GM12878 (cell line): ENCODE measurements at regions not wholly inside any gene's neighbourhood (a gene's known extent, or its start where the extent isn't known, plus 50 kb on each side); places are given as distances from the start of the nearest gene placed in this dataset.

Experiments used
- ATAC-seq: fragments of 200-7000 bp; cut with Tn5 transposase; 3 replicates; pipeline ENCODE4 v1.9.1; 2020; ENCODE audit warnings: mild to moderate bottlenecking, moderate library complexity
- BruUV-seq: library from RNA; stranded (reverse); fragments of 400-500 nt; replicated peaks from 2 replicates; lab custom pipeline; 2021; lab: Mats Ljungman, UMichigan
- CTCF ChIA-PET: fragments of 300-600 bp; sonication (Branson Sonifier 250); formaldehyde crosslinking; extraction: SDS; loops from one replicate; lab custom pipeline; 2021; ENCODE audit warnings: inconsistent platforms; lab: Yijun Ruan, JAX
- POLR2A ChIA-PET: fragments of 350-600 bp; formaldehyde crosslinking; extraction: SDS; loops from one replicate; lab custom pipeline; 2021; ENCODE audit warnings: inconsistent platforms; lab: Charles Lee
- RAD21 ChIA-PET: fragments of 300-600 bp; sonication (Branson Sonifier 250); formaldehyde crosslinking; loops from one replicate; lab custom pipeline; 2023; ENCODE audit warnings: antibody characterized with exemption; ENCODE audit not compliant: unreplicated experiment; lab: Charles Lee
- SMC1A ChIA-PET: fragments of 300-600 bp; sonication (Branson Sonifier 250); formaldehyde crosslinking; loops from one replicate; lab custom pipeline; 2023; ENCODE audit not compliant: unreplicated experiment, uncharacterized antibody; lab: Charles Lee
- DNase-seq: peaks from one replicate; pipeline ENCODE4 v3.0.0-alpha.2; 2011; ENCODE audit warnings: low read depth, low spot score
- FAIRE-seq: peaks from 3 replicates; lab custom pipeline; 2011; peaks lifted over from hg19 to GRCh38; lab: Jason Lieb, UNC
- H2AFZ ChIP-seq: 2 replicates; pipeline ENCODE4 v1.6.0; 2011; ENCODE audit warnings: low read depth, low read length, control low read depth; ENCODE audit not compliant: control insufficient read depth
- H3K27ac ChIP-seq: 2 replicates; pipeline ENCODE4 v1.5.1; 2011; ENCODE audit warnings: control low read depth; ENCODE audit not compliant: control insufficient read depth, insufficient read depth
- H3K27me3 ChIP-seq, 2 experiments: replicated peaks in 1 of 2; 2 replicates each; pipeline versions ENCODE4 v1.6.0 to v1.6.1; 2011; ENCODE audit warnings: low read length in 1 of 2; ENCODE audit not compliant: control insufficient read depth in 2 of 2, insufficient read depth in 2 of 2
- H3K36me3 ChIP-seq, 2 experiments: 2 replicates each; pipeline ENCODE4 v1.5.1; 2011; ENCODE audit warnings: low read length in 1 of 2; ENCODE audit not compliant: control insufficient read depth in 2 of 2, insufficient read depth in 2 of 2
- H3K4me1 ChIP-seq: 2 replicates; pipeline ENCODE4 v1.6.1; 2011; ENCODE audit warnings: mild to moderate bottlenecking, low read length, moderate library complexity, mixed read lengths; ENCODE audit not compliant: control insufficient read depth, insufficient read depth
- H3K4me2 ChIP-seq: 2 replicates; pipeline ENCODE4 v1.6.0; 2011; ENCODE audit warnings: control low read depth; ENCODE audit not compliant: control insufficient read depth, insufficient read depth
- H3K4me3 ChIP-seq: fragments of 200-600 bp; sonication (generic); 2 replicates; pipeline ENCODE4 v1.5.1; 2016
- H3K79me2 ChIP-seq: 2 replicates; pipeline ENCODE4 v1.6.0; 2011; ENCODE audit warnings: low read length; ENCODE audit not compliant: control insufficient read depth, insufficient read depth
- H3K9ac ChIP-seq: 2 replicates; pipeline ENCODE4 v1.8.0; 2011; ENCODE audit warnings: low read length, control low read depth, mixed read lengths; ENCODE audit not compliant: control insufficient read depth, insufficient read depth
- H3K9me3 ChIP-seq: replicated peaks from 3 replicates; pipeline ENCODE4 v1.5.1; 2011; ENCODE audit warnings: mild to moderate bottlenecking, low read length; ENCODE audit not compliant: control insufficient read depth, insufficient read depth
- H4K20me1 ChIP-seq: 2 replicates; pipeline ENCODE4 v1.6.0; 2011; ENCODE audit not compliant: control insufficient read depth, insufficient read depth
- BRCA1 ChIP-seq: IDR thresholded peaks from 2 replicates; pipeline ENCODE4 v1.6.1; 2011; ENCODE audit warnings: low read depth, low read length, improper control_type of control experiment
- CREB1 ChIP-seq: IDR thresholded peaks from 2 replicates; pipeline ENCODE4 v1.6.1; 2012; ENCODE audit warnings: low read depth, mild to moderate bottlenecking, inconsistent platforms
- CUX1 ChIP-seq: IDR thresholded peaks from 2 replicates; pipeline ENCODE4 v1.6.1; 2012; ENCODE audit warnings: improper control_type of control experiment, low read depth, low read length; ENCODE audit not compliant: insufficient replicate concordance
- EP300 ChIP-seq, 2 experiments: fragments of 150-350 bp in 1 of 2; IDR thresholded peaks; 2 replicates each; pipeline ENCODE4 v1.6.1; 2011 to 2012; ENCODE audit warnings: low read depth in 2 of 2, low read length in 2 of 2, borderline replicate concordance in 1 of 2, improper control_type of control experiment in 1 of 2, inconsistent platforms in 1 of 2; ENCODE audit not compliant: control insufficient read depth in 1 of 2
- MLLT1 ChIP-seq: fragments of 450-650 bp; IDR thresholded peaks from 2 replicates; pipeline ENCODE4 v1.6.1; 2016; ENCODE audit warnings: mild to moderate bottlenecking
- RBBP5 ChIP-seq: fragments of 200-600 bp; sonication (generic); conservative IDR thresholded peaks from 2 replicates; pipeline ENCODE4 v1.6.1; 2016
- REST ChIP-seq: IDR thresholded peaks from 2 replicates; pipeline ENCODE4 v1.6.1; 2012; ENCODE audit warnings: mild to moderate bottlenecking, low read depth, low read length
- ZBTB40 ChIP-seq: fragments of 450-650 bp; IDR thresholded peaks from 2 replicates; pipeline ENCODE4 v1.6.1; 2016; ENCODE audit warnings: mild to moderate bottlenecking, moderate library complexity, borderline replicate concordance
- WGBS: methylation state at CpG from one replicate; pipeline ENCODE4 v1.1.6; 2016; ENCODE audit warnings: low lambda C conversion rate; ENCODE audit not compliant: insufficient replicate concordance, insufficient coverage; ENCODE audit errors: missing lambda C conversion rate; 5-methylcytosine and 5-hydroxymethylcytosine counted together
- in situ Hi-C: fragments of 300-500 bp; cut with MboI; formaldehyde crosslinking; loops from 9 replicates; pipeline ENCODE4 v1.14.3; 2018; ENCODE audit warnings: mixed read lengths
- intact Hi-C: fragments of 100-400 bp; cut with micrococcal nuclease; formaldehyde crosslinking; loops from one replicate; pipeline ENCODE4 v1.14.2; 2022; ENCODE audit not compliant: unreplicated experiment

GRCh38 chr3:168872826-168873225 lies 777.1 kb upstream of the GOLIM4 start:
- intact Hi-C loops (no loop called here), in situ Hi-C loops (no loop called here)
- Histone ChIP-seq H3K4me2 (no peak overlapping the region), H3K4me1 (no peaks in the 10 kb centered on the region), H3K27ac (no peak overlapping the region), H3K4me3 (no peak overlapping the region), H3K36me3 (no peaks in the 10 kb centered on the region), H2AFZ (no peak overlapping the region), H3K9me3 (no peaks in the 10 kb centered on the region), H4K20me1 (no peaks in the 10 kb centered on the region), H3K79me2 (no peaks in the 10 kb centered on the region), H3K27me3 (no peaks in the 10 kb centered on the region), H3K9ac (no peak overlapping the region)
- CTCF ChIA-PET = interaction anchor here (1.8 kb wide), 1 partner anchor 8 kb away, joined by 9 read pairs; no protein-coding TSS in a partner anchor
- DNase-seq (no peak), ATAC-seq (no peak), FAIRE-seq (no peak)
- RAD21 ChIA-PET = no interaction called here
- TF ChIP-seq CREB1 (no peak), RBBP5 (no peak), BRCA1 (no peak), ZBTB40 (no peak), EP300 (IDR thresholded peaks at IDR 0.05; ENCODE audit: borderline replicate concordance in 1 of 2, control insufficient read depth in 1 of 2, low read depth in 2 of 2, low read length in 2 of 2) (no peak), MLLT1 (no peak), CUX1 (no peak), REST (no peak)
- SMC1A ChIA-PET = no interaction called here
- no TSS peak for BruUV-seq
- POLR2A ChIA-PET = no interaction called here
- WGBS = 5% methylated on average over 3 of the region's 3 CpGs
